HG03432 (cell line): ENCODE measurements at regions not wholly inside any gene's neighbourhood (a gene's known extent, or its start where the extent isn't known, plus 50 kb on each side); places are given as distances from the start of the nearest gene placed in this dataset.
"Not testable (repeated sequence)": the region's sequence is repeated elsewhere in the genome, so short reads cannot be mapped to it uniquely, and the experiment has no call there.

Experiments used
- ATAC-seq: cut with Tn5 transposase; IDR thresholded peaks from one replicate; pipeline ENCODE4 v1.9.1; 2021; ENCODE audit warnings: mild to moderate bottlenecking, moderate library complexity; ENCODE audit not compliant: unreplicated experiment

GRCh38 chr5:122515210-122515609 lies 203.2 kb downstream of the SNCAIP start:
- not testable (repeated sequence) for ATAC-seq

DNA sequence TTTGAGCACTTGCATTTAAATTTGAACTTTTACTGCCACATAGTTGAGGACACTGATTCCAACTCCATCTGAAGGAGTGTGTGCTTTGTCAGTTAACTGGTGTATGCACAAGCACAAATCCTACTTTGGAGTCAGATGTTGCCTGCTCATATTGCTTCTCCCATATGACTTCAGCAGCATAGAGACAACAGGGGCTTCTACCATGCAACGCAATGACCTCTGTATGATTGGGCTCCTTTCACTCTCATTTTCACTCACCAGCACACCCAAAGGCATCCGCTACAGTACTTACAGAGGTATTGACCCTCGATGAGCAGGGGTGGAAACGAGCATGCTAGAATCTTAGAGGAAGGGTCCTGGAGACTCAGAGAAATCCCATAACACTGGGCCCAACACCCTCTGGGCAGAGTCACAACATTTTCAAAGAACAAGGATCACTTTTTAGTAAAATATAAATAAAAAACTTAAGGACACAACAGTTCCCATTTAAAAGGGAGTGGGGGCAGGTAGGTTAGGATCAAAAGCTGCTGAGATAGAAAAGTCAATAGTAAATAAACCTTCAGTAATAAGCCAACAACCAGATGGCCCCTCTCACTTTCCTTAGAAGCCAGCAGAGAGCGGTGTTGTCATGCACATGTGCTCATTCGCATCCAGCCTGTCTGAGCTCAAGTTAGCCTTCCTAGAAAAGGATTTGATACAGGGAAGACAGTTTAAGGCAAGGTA lies 203.8 kb downstream of the SNCAIP start:
- ATAC-seq: peak; percentile 85

DNA sequence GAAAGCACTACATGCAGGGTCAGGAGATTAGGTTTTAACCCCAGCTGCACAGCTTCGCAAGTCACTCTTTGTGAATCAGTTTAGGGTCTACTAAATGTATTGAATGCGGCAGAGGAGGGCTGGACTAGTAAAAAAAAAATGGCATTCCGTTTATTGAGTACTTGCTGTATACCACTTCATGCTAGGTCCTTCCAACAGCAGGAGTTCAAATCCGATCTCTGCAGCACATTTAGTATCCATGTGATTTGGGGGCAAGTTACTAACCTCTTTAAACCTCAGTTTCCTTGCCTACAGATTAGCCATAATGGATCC lies 204.4 kb downstream of the SNCAIP start:
- ATAC-seq: peak; percentile 6

DNA sequence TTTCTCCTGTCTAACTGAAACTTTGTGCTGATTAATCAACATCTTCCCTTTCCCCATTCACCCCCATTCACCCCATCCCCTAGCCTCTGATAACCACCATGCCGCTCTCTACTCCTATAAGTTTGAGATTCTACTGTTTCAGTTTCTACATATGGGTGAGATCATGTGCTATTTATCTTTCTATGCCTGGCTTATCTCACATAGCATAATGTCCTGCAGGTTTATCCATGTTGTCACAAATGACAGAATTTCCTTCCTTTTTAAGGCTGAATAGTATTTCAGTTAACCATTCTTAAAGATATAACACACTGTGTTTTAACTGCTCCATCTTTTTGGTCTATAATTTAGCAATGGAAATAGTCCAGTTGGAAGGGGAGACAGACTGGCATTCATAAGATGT lies 205.1 kb downstream of the SNCAIP start:
- no peak for ATAC-seq

DNA sequence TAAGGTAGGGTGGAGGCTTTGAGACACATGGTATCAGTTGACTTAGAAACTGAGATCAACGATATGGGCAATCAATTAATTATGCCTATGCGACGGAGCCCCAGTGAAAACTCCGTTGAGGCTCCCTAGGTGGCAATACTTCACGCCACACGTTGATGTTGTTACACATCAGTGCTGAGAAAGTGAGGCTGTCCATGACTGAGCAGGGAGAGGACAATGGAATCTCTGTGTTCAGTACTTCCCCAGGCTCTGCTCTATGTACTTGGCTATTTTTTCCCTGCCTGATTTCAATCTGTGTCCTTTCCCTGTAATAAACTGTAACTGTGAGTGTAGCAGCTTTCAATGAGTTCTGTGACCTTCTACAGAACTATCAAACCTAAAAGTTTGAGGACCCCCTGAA lies 211.7 kb downstream of the SNCAIP start:
- no peak for ATAC-seq

DNA sequence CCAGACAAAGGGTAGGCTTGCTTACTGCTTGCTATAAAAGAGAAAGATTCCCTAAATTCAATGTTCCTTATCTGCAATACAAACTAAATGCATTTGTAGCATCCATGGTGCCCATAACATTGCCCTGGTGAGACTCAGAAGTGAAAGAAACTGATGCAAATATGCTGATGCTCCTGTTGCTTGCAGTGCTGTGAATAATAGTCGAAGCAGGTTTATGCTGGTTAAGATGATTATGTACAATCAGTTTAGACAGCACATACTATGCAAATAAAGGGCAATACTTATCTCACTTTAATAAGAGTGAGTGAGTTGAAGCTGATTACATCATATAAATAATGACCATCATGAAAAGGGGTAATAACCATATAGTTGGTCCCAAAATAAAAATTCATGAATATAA lies 215.5 kb downstream of the SNCAIP start:
- no peak for ATAC-seq

- no peak for ATAC-seq
These were observed 220.0 kb downstream of the SNCAIP start for GRCh38 chr5:122532035-122532434.

GRCh38 chr5:122533825-122534224 lies 221.8 kb downstream of the SNCAIP start:
- no peak for ATAC-seq

DNA sequence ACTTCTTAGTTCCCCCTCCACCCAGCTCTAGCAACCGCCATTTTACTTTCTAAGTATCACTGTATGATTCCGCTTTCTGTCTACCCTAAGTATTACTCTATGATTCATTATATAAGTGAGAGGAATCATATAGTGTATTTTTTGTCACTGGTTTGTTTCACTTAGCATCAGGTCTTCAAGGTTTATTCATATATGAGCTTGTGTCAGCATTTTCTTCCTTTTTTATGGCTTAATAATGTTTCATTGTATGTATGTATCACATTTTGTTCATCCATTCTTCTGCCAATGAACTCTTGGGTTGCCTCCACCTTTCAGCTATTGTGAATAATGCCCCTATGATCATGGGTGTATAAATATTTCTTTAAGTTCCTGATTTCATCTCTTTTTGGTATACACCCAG lies 222.8 kb downstream of the SNCAIP start:
- ATAC-seq: no peak

DNA sequence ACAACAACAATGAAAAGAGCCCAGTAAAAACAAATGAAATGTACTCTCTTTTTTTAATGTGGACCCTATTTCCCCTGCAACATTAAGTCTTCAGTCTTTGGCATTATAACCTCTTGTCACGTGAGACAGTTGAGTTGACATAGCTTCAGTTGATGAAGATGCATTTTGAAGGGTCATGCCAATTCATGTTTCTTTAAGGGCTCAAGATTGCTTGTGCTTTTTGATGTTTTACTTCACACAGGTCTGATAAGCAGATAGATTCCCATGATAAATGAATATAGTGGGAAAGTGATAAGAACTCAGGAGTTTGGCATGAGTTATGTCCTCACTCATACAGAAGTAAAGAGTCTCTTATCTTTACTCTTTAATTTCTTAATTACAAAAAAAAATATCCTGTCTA lies 229.4 kb downstream of the SNCAIP start:
- ATAC-seq: no peak

- no peak for ATAC-seq
These were observed 228.9 kb upstream of the SNX2 start for GRCh38 chr5:122545986-122546385.

DNA sequence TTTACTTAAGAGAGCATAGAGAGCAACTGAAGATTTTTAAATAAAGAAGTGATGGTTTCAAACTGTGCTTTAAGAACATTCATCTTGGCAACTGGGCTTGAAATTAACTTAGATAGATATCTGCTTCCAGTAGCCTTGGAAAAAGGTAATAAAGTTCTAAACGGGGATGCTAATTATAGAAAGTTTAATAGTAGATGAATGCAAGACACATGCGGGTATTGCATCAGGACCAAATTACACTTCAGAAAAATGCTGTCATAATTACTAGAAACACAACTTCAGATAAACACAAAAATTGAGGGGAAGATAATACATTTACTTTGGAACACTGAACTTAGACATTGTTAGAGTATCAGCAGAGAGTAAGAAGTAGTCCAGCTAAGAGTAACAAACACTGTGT lies 227.7 kb upstream of the SNX2 start:
- ATAC-seq: no peak

DNA sequence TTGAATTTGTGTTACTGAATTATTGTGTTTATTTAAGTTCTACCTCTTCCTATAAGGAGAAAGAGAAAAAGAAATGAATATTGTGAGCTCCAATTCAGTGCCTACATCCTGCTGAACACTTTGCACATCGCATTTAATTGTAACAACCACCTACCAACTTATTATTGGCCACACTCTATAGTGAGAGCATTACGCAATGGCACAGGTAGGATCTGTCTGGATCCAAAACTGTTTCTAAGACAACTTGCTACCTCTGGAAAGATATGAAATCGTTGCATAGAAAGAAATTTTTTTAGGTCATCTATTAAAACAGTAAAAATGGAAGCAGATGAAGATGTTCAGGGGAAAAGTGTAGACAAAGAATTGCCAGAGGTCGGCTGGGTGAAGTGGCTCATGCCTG lies 227.2 kb upstream of the SNX2 start:
- ATAC-seq: no peak

DNA sequence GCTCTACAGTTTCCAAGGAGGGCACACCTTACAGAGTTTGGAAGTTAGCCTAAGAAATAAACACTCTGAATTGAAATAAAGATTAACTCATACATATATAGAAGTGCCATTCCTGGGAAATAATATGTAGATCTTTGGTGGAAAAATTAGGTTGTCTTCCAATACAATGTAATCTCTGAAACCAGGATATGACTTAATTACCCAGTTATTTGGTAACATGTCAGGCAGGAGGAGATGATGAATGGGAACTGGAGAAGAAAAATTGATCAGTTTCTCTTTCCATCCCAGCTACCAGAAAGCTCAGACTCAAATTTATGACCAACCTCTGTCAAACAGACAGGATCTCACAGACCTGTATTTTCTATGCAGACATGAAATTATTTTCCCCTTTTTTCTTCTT lies 215.2 kb upstream of the SNX2 start:
- no peak for ATAC-seq

- ATAC-seq: no peak
These were observed 213.7 kb upstream of the SNX2 start for GRCh38 chr5:122561209-122561608.

- ATAC-seq: no peak
These were observed 209.5 kb upstream of the SNX2 start for GRCh38 chr5:122565331-122565730.

DNA sequence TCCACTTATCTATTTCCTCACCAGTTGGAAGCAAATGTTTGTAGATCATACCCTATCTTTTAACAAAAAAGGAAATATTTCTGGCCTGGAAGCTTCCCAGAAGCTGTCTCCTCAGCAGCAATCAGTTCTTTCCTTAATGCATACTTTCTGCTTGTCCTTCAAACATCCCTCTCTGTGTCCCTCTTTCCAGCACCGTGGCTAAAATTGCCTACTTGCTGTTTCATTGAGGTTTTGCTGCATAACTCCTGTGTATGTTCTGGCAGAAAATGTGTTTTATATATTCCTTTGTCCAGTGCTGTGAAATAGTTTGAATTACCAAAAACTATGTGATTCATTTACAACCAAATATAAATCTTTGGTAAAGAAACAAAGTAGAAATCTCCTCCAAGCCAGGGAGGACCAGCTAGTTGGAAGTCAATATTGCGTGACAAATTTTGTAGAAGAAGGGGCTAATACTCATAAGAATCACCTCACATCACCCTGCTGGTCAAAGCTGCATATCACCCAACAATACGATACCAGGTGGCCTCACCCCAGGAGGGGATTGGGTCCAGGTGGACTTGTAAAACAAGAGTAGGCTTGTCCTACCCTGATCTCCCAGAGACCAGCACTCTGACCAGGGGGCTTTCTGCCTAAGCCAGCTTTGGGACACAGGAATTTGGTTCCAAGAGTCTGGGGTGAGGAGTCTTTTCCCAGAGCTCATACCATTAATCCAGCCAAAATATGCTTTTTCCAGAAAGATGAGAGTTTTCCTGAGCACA lies 198.4 kb upstream of the SNX2 start:
- no peak for ATAC-seq

DNA sequence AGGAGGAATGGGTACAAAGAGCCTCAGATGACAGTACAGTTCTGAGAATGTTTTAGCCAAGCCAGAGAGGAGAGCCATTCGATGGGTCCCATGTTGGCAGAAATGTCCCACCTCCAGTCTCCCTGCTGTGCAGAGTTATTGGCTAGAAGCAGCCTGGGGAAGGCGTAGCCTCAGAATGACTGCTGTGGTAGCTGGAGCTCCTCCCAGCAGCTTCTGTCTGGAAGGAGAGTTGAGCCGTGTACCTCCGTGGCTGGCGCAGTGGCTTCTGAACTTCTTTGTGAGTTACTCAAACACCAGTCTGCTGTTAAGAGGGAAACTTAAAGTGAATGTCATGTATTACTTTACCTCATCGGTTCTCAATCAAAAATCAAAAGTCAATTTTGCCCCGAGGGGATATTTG lies 193.3 kb upstream of the SNX2 start:
- ATAC-seq: no peak

DNA sequence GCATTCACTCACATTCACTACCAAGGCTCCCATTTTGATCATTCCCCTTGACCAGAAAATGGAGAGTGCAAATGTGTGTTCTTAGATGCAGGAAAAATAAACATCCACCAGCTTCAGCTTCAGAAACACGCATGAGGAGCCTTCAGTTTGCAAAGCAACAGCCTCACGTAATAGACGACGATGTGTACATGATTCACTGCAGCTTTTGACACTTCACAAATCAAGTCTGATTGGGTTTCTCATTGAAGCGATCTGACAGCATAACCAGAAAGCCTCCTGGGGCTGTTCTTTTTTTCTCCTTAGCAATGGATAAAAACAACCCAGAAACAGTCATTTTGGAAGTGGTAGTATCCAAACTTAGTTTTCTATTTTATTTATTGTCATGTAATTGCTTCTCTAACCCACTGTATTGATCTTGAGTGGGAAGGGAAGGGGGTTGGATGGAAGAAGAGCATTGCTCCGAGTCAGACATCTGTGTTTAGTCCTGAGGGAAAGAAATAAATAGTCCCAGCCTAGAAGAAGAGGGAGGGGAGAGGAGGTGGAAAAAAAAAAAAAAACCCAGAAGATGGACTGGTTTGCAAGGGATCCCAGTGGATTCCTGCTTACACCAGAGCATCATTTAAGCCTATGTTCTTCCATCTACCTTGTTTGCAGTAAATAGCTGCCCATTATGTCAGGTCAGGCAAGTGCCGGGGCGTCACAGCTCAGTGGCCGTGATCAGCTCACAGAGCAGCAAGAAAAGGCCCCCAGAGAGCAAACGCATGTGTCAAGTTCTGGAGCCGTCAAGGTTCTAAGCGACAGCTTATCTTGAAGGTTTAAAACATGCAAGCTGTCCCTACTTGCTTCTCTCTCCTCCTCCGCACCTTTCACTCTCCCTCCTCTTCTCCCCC lies 190.2 kb upstream of the SNX2 start:
- ATAC-seq: no peak

DNA sequence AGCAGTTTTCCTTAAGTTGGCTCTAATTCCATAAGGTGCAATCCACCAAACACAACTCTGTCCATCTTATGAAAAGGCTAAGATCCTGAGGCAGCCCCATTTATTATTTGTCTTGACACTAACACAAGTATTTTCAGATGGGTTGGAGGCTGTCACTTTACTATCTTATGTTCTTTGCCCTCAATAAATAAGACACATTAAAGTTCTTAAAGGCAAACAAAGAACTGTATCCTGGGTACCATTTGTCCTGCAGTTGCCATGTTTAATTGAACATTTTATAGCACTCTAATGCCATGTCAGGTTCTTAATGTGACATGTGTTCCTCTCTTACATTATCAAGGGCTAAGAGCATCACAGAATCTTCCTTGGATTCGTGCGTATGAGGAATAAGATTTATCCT lies 189.5 kb upstream of the SNX2 start:
- ATAC-seq: no peak

DNA sequence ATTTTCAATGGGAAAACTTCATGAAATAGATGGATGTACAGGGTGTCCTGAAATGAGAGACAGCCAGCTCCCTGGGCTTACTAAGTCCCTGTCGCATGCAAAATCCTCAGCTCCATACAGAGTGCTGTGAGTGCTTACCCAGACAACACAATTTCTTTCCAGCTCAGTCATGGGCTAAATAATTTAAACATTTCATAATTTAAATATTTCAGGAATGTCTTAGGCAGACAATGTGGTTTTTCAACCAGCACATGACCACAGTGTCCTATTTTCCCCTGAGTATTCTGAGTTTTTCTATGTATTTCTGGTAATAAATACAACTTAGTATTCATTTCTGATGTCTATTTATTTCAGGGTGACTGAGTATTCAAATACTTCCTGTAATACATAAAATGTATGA lies 188.5 kb upstream of the SNX2 start:
- no peak for ATAC-seq

- no peak for ATAC-seq
These were observed 183.1 kb upstream of the SNX2 start for GRCh38 chr5:122591828-122592227.
